SK-N-MC (cell line): ENCODE measurements at regions not wholly inside any gene's neighbourhood (a gene's known extent, or its start where the extent isn't known, plus 50 kb on each side); places are given as distances from the start of the nearest gene placed in this dataset.

ENCODE experiments used
- EZH2 ChIP-seq: fragments of 200-600 bp; sonication (generic); IDR thresholded peaks from one replicate; pipeline ENCODE4 v1.6.1; 2017; ENCODE audit warnings: antibody characterized with exemption
- POLR2AphosphoS5 ChIP-seq: IDR thresholded peaks from 2 replicates; pipeline ENCODE4 v1.6.1; 2012; ENCODE audit warnings: mild to moderate bottlenecking, low read depth, low read length, borderline replicate concordance

- TF ChIP-seq POLR2AphosphoS5: no peak
- TF ChIP-seq EZH2: no peak
Observed at GRCh38 chr16:75952124-75952523, 225.8 kb upstream of the CPHXL start.
